ENCODE measurements at regions not wholly inside any gene's neighbourhood (a gene's known extent, or its start where the extent isn't known, plus 50 kb on each side); places are given as distances from the start of the nearest gene placed in this dataset.

DNA sequence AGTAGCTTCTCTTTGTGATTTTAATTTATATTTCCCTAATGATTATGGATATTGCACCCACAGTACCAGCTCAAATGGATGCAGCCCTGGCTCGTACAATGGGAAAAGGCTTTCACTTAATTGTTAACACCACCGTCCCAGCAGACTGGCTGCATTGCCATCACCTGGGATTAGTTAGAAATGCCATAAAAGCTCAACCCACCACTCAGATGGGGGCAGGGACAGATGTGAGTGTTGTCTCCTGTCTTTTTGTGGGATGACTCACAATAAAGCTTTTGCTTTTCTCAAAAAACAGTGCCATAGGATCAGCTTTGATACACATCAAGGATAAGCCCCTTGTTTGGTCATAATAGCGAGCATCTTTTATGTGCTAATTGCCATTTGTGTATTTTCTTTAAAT lies 729.1 kb downstream of the TNS3 start:
- no peak for DNase-seq (ENCODE audit: insufficient read length, low spot score)
- no peak for TF ChIP-seq PAX5 (IDR thresholded peaks at IDR 0.05; ENCODE audit: insufficient read depth, low read length, severe bottlenecking)
- TF ChIP-seq POLR2AphosphoS5 (IDR thresholded peaks at IDR 0.05; ENCODE audit: low read depth, low read length), result no peak
- TF ChIP-seq POU2F2 (IDR thresholded peaks at IDR 0.05; ENCODE audit: low read depth, low read length), result no peak
- no peak for TF ChIP-seq TAF1 (IDR thresholded peaks at IDR 0.05; ENCODE audit: low read depth, low read length)
- no peak for FAIRE-seq

DNA sequence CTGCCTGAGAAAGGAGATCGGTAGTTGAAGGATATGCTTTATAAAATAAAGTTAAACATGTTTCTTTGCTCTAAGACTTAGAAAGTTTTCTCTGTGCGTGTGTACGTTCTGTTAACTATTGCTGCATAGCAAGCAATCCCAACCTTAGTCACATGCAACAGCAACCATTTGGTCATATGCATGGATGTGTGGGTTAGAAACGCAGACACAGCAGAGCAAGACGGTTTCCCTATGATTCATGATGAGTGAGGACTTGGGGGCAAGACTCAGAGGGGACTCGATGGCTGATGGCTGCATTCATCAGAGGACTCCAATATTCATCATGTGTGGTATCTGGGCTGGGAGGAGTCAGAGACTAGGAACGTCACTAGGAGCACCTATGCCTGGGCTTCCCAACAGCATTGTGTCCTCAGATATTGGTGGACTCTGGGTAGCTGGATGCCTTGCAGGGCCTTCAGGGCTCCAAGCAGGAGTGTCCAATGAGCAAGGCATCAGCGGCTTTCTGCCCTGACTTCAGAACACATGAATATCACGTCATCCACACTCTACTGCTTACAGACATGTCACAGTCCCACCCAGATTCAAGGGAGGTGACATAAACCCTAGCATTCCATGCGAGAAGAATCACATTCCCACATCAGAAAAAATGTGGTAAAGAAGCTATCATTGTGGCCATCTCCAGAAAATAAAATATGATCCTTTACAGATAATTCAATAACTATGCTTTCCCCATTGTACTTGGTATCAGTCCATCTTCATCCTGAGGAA lies 731.2 kb downstream of the TNS3 start:
- FAIRE-seq (no peak), DNase-seq (ENCODE audit: insufficient read length, low spot score) (no peak)
- TF ChIP-seq TAF1 (IDR thresholded peaks at IDR 0.05; ENCODE audit: low read depth, low read length) (no peak), POU2F2 (IDR thresholded peaks at IDR 0.05; ENCODE audit: low read depth, low read length) (no peak), POLR2A (IDR thresholded peaks at IDR 0.05; ENCODE audit: low read depth, low read length) (no peak), SPI1 (IDR thresholded peaks at IDR 0.05; ENCODE audit: low read depth, low read length) (no peak), PAX5 (IDR thresholded peaks at IDR 0.05; ENCODE audit: insufficient read depth, low read length, severe bottlenecking) (no peak), POLR2AphosphoS5 (IDR thresholded peaks at IDR 0.05; ENCODE audit: low read depth, low read length) (no peak)

DNA sequence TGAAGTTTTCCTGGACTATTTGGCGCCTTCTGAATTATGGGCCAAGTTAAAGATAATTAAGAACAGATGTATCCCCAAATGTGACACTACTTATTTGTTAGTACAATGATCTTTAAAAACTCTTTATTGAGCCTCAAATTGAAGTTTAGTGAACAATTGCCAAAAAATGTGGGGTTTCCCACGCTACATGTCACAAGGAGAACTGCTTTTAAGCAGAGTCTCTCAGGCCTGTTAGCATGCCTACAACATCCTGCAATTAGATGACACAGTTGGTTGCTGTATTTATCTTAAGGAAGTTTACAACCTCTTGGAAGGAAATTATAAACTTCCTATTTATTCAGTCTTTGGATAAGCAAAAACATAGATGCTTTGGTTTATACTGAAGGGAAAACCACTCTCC lies 733.0 kb downstream of the TNS3 start:
- FAIRE-seq, result no peak
- TF ChIP-seq PAX5 (IDR thresholded peaks at IDR 0.05; ENCODE audit: insufficient read depth, low read length, severe bottlenecking), result no peak
- TF ChIP-seq TAF1 (IDR thresholded peaks at IDR 0.05; ENCODE audit: low read depth, low read length), result no peak
- TF ChIP-seq POU2F2 (IDR thresholded peaks at IDR 0.05; ENCODE audit: low read depth, low read length), result no peak
- TF ChIP-seq SPI1 (IDR thresholded peaks at IDR 0.05; ENCODE audit: low read depth, low read length), result no peak
- TF ChIP-seq POLR2AphosphoS5 (IDR thresholded peaks at IDR 0.05; ENCODE audit: low read depth, low read length), result no peak
- TF ChIP-seq POLR2A (IDR thresholded peaks at IDR 0.05; ENCODE audit: low read depth, low read length), result no peak
- no peak for DNase-seq (ENCODE audit: insufficient read length, low spot score)

DNA sequence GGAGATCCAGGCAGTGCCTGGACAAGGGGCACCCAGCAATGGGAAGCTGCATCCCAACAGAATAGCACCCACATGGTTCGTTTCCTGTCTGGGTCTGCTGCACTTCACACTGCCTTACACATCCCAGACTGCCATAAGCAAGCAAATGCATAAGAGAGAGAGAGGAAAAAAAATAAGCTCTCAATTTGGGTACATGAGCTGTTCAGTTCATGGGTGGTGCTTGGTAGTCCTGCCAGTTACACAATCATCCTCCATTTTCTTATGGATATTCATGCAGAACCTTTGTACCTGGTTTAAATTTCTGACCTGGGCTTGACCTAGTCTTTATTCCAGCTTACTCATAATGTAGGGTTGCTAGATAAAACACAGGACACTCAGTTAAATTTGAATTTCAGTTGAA lies 733.6 kb downstream of the TNS3 start:
- no peak for TF ChIP-seq POLR2A (IDR thresholded peaks at IDR 0.05; ENCODE audit: low read depth, low read length)
- TF ChIP-seq POU2F2 (IDR thresholded peaks at IDR 0.05; ENCODE audit: low read depth, low read length), result no peak
- TF ChIP-seq TAF1 (IDR thresholded peaks at IDR 0.05; ENCODE audit: low read depth, low read length), result no peak
- no peak for TF ChIP-seq POLR2AphosphoS5 (IDR thresholded peaks at IDR 0.05; ENCODE audit: low read depth, low read length)
- DNase-seq (ENCODE audit: insufficient read length, low spot score) (no peak), FAIRE-seq (no peak)

DNA sequence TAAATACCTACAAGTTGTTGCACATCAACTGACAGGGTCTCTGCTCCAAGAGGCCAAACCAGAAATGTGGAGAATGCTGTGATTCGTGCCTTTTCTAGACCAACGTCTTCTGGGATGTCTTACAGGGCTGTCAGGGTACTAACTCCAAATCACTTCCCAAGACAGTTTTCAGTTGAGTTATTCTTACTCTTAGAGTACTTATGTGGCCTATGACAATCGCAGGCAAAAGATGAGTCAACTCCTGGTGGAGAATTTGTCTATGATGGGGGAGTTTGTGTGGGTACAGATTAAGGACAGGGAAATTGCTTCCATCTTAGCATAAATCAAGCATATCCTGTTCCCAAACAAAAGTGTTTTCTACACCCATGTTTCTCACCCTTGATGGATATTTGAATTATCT lies 734.8 kb downstream of the TNS3 start:
- no peak for DNase-seq (ENCODE audit: insufficient read length, low spot score)
- FAIRE-seq, result no peak
- no peak for TF ChIP-seq POU2F2 (IDR thresholded peaks at IDR 0.05; ENCODE audit: low read depth, low read length)
- no peak for TF ChIP-seq PAX5 (IDR thresholded peaks at IDR 0.05; ENCODE audit: insufficient read depth, low read length, severe bottlenecking)
- TF ChIP-seq POLR2AphosphoS5 (IDR thresholded peaks at IDR 0.05; ENCODE audit: low read depth, low read length), result no peak
- no peak for TF ChIP-seq SPI1 (IDR thresholded peaks at IDR 0.05; ENCODE audit: low read depth, low read length)
- TF ChIP-seq TAF1 (IDR thresholded peaks at IDR 0.05; ENCODE audit: low read depth, low read length), result no peak
- TF ChIP-seq POLR2A (IDR thresholded peaks at IDR 0.05; ENCODE audit: low read depth, low read length), result no peak

DNA sequence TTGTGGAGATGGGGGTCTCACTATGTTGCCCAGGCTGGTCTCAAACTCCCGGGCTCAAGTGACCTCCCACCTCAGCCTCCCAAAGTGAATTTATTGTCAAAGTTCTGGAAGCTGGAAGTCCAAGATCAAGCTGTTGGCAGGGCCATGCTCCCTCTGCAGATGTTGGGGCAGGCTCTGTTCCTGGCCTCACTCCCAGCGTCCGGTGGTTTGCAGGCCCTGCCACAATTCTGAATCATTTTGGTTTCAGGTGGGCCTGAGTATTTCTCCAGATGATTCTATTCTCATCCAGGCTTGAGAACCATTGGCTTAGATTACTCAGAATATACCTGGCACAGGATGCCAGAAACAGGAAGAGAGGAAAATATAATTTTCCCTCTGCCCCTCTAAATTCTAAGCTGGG lies 737.4 kb downstream of the TNS3 start:
- DNase-seq (ENCODE audit: insufficient read length, low spot score) (no peak), FAIRE-seq (no peak)
- TF ChIP-seq POLR2A (IDR thresholded peaks at IDR 0.05; ENCODE audit: low read depth, low read length) (no peak), PAX5 (IDR thresholded peaks at IDR 0.05; ENCODE audit: insufficient read depth, low read length, severe bottlenecking) (no peak), SPI1 (IDR thresholded peaks at IDR 0.05; ENCODE audit: low read depth, low read length) (no peak), POLR2AphosphoS5 (IDR thresholded peaks at IDR 0.05; ENCODE audit: low read depth, low read length) (no peak), TAF1 (IDR thresholded peaks at IDR 0.05; ENCODE audit: low read depth, low read length) (no peak), POU2F2 (IDR thresholded peaks at IDR 0.05; ENCODE audit: low read depth, low read length) (no peak)

DNA sequence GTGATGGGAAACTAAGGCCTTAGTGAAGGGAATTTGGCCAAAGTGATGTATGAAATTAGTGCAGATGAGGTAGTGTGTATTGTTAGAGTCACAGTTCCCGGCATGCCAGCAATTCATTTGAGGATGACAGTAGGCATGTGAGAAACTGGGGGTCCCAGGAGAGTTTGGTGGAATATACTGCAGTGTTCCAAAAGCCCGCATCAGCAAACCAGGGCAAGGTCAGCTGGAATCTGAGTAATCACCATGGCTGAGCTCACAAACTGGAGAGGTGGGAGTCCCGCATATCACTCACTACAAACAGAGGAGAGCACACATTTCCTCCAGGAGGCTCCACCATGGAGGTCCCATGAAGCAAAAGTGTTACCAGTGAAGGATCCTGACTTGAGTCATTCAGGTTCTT lies 740.7 kb downstream of the TNS3 start:
- no peak for TF ChIP-seq PAX5 (IDR thresholded peaks at IDR 0.05; ENCODE audit: insufficient read depth, low read length, severe bottlenecking)
- no peak for TF ChIP-seq TAF1 (IDR thresholded peaks at IDR 0.05; ENCODE audit: low read depth, low read length)
- TF ChIP-seq SPI1 (IDR thresholded peaks at IDR 0.05; ENCODE audit: low read depth, low read length), result no peak
- no peak for TF ChIP-seq POU2F2 (IDR thresholded peaks at IDR 0.05; ENCODE audit: low read depth, low read length)
- no peak for TF ChIP-seq POLR2AphosphoS5 (IDR thresholded peaks at IDR 0.05; ENCODE audit: low read depth, low read length)
- no peak for TF ChIP-seq POLR2A (IDR thresholded peaks at IDR 0.05; ENCODE audit: low read depth, low read length)
- FAIRE-seq (no peak), DNase-seq (ENCODE audit: insufficient read length, low spot score) (no peak)

DNA sequence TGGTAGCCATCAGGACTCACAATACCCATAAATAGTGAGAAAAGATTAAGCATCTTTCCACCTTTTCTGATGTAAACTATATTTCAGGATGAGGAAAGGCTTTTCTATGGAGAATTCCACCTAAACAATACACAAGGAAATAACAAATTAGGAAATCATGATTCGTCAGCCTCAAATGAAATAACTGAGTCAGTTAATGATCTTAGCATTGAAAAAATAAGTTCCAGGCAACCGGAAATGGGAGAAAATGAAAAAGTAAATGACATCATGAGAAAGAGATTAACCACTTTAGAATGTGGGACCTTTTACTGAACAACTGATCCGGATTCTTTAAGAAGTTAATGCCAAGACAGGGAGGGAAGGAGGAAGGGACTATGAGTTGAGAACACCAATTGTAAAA lies 742.3 kb downstream of the TNS3 start:
- TF ChIP-seq POU2F2 (IDR thresholded peaks at IDR 0.05; ENCODE audit: low read depth, low read length), result no peak
- TF ChIP-seq POLR2AphosphoS5 (IDR thresholded peaks at IDR 0.05; ENCODE audit: low read depth, low read length), result no peak
- TF ChIP-seq TAF1 (IDR thresholded peaks at IDR 0.05; ENCODE audit: low read depth, low read length), result no peak
- no peak for TF ChIP-seq POLR2A (IDR thresholded peaks at IDR 0.05; ENCODE audit: low read depth, low read length)
- no peak for TF ChIP-seq SPI1 (IDR thresholded peaks at IDR 0.05; ENCODE audit: low read depth, low read length)
- TF ChIP-seq PAX5 (IDR thresholded peaks at IDR 0.05; ENCODE audit: insufficient read depth, low read length, severe bottlenecking), result no peak
- no peak for FAIRE-seq
- DNase-seq (ENCODE audit: insufficient read length, low spot score), result no peak

DNA sequence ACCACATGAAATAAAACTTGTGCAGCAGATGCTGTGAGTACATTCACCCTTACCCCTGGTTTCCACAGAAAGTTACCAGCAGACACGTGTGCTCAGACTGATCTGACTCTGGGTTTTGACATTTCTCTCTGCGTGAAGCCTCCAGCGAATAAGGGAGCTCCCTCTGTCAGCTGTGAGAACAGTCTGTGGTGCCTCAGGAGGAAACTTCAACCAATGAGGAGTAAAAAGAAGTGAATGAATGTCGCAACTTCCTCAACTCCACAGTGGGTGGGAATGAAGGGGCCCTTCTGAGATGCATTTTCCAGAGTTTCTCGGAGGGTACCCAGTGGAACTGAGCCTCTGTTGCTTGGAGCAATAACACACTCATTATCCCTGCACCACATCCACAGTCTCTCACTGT lies 743.4 kb downstream of the TNS3 start:
- FAIRE-seq (no peak), DNase-seq (ENCODE audit: insufficient read length, low spot score) (no peak)
- TF ChIP-seq POLR2AphosphoS5 (IDR thresholded peaks at IDR 0.05; ENCODE audit: low read depth, low read length), result no peak

DNA sequence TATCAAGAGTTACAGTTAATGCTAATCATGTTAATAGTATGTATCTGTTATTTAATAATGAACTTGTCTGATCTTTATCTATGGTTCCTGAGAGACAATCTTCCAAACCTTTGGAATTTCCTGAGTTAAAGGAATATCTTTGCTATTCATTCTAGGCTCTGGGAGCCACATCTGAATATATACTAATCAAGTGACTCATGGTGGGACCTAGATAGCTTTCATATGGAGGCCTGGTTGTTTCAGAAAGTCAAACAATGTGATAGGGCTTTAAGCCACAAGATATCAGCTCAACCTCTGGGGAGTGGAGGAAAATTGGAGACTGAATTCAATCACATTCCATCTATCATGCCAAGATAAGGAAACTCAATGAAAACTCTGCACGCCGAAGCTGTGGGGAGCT lies 746.4 kb downstream of the TNS3 start:
- no peak for FAIRE-seq
- TF ChIP-seq POLR2AphosphoS5 (IDR thresholded peaks at IDR 0.05; ENCODE audit: low read depth, low read length) (no peak), SPI1 (IDR thresholded peaks at IDR 0.05; ENCODE audit: low read depth, low read length) (no peak), PAX5 (IDR thresholded peaks at IDR 0.05; ENCODE audit: insufficient read depth, low read length, severe bottlenecking) (no peak)
- no peak for DNase-seq (ENCODE audit: insufficient read length, low spot score)
